ENCODE measurements at regions not wholly inside any gene's neighbourhood (a gene's known extent, or its start where the extent isn't known, plus 50 kb on each side); places are given as distances from the start of the nearest gene placed in this dataset.

DNA sequence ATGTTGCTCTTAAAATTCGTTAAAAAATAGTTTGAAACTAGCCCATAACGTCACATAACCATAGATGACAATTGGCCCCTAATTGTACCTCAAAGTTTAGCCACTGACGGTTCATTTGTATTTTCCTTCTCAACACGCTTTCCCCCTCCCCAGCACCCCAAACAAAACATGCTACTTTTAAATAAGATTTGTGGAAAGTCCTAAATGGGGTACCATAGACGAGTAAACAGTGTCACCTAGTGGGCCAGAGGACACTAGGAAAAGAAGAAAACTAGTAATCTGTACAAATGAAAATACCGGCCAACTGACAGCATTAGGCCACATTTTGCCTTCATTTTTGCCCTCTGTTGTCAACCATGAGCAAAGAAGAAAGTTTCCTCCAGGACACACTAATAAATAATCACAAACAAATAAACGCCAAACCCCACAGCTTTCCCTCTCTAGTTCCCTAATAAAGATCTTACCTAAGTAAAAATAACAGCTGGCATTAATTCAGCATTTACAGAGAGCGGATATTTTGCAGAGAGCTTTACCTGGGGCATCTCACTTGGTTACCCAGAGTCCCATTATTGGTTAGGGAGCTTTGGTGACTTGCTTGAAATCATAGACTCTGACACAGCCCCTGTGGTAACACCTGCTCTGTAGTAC lies 175.1 kb upstream of the ATP11B start:
- TF ChIP-seq, protein P1, sequence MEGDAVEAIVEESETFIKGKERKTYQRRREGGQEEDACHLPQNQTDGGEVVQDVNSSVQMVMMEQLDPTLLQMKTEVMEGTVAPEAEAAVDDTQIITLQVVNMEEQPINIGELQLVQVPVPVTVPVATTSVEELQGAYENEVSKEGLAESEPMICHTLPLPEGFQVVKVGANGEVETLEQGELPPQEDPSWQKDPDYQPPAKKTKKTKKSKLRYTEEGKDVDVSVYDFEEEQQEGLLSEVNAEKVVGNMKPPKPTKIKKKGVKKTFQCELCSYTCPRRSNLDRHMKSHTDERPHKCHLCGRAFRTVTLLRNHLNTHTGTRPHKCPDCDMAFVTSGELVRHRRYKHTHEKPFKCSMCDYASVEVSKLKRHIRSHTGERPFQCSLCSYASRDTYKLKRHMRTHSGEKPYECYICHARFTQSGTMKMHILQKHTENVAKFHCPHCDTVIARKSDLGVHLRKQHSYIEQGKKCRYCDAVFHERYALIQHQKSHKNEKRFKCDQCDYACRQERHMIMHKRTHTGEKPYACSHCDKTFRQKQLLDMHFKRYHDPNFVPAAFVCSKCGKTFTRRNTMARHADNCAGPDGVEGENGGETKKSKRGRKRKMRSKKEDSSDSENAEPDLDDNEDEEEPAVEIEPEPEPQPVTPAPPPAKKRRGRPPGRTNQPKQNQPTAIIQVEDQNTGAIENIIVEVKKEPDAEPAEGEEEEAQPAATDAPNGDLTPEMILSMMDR (conservative IDR thresholded peaks at IDR 0.05): peak; percentile 89
- TF ChIP-seq ZFX (IDR thresholded peaks at IDR 0.05): no peak
- H3K27ac ChIP-seq: no peak overlapping the region

GRCh38 chr3:182618981-182619591 lies 174.2 kb upstream of the ATP11B start:
- no peak overlapping the region for H3K27ac ChIP-seq
- TF ChIP-seq ZFX (IDR thresholded peaks at IDR 0.05): no peak
- TF ChIP-seq, protein P1 (conservative IDR thresholded peaks at IDR 0.05): no peak

DNA sequence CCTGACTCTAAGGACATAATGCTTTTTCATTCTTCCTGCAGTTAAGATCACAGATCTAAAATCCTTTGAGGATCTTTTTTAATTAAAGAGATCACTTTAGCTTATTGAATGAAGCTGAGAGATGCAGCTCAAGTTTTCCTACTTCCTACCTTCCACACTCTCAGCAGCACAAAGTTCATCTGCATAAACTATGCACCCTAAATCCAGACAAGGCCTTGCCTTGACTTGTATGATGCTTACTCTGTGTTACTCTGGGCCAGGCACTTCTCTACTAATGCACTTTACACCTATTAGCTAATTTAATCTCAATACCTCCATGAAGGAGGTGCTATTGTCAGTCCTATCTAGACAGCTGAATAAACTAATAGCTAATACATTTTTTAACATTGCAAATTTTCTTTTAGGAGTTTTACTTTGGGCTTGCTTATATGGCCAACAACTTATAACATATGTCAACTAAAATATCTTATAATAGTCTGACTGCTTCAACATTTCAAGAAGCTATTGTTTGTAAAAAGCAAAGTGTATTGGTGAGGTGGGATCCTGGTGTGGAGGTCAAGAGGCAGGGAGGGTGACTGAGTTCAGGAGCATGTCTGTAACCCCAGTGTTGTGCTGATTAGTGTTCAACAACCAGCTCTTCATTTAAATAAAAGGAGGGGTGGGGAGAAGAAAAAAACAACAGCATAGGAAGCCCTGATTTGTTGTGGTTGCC lies 172.4 kb upstream of the ATP11B start:
- TF ChIP-seq ZFX (IDR thresholded peaks at IDR 0.05): no peak
- TF ChIP-seq, protein P1 (conservative IDR thresholded peaks at IDR 0.05): no peak

DNA sequence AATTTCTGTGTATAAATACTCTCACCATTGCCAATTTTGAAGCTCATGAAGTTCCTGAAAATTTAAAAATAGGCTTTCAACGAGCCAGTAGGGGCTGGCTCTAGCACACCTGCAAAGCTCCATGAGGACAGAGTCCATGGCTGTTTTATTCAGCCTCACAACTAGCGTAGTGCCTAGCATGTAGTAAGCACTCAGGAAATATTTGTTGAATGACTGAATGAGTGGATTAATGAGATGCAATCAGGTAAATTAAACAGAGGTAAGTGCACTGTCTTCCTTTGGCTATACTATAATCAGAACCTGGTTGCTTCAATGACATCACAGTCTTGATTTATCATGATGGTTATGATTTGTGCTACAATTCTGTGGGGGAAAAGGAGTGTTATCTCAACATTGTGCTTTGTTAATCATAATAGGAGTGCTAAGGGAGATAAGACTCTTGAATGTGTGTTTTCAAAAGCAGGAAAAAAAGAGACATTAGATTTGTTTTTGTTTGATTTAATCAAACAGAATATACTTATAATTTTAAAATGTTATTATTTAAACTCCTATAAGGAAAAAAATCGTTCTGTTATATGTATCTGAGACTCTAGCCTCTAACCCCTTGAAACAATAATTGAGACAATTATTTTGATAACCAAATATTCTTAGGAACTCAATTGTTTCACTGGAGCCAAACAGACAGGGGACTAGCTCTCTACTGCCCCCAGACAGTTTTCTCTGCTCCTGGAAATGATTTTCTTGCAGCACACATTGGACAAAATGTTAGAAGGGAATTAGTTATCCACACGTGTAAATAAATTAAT lies 171.7 kb upstream of the ATP11B start:
- TF ChIP-seq ZFX (IDR thresholded peaks at IDR 0.05): no peak
- TF ChIP-seq, protein P1 (conservative IDR thresholded peaks at IDR 0.05): peak; percentile 80
- no peak overlapping the region for H3K27ac ChIP-seq

More for the DNA sequence above, 172.4 kb upstream of the ATP11B start:
- H3K27ac ChIP-seq: no peak overlapping the region

DNA sequence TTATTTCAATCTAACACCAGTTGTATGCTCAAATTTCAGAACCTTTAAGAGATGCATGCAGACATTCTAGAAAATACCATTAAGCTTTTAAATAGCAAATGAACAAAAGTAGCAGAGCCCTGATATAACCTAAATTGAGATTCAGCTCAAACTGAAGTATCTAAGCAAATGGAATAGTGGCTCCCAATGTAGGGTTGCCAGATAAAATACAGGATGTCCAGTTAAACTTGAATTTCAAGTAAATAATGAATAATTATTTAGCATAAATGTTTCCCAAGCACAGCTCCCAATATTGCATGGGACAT lies 171.1 kb upstream of the ATP11B start:
- no peak overlapping the region for H3K27ac ChIP-seq
- TF ChIP-seq, protein P1 (conservative IDR thresholded peaks at IDR 0.05): peak; percentile 57
- TF ChIP-seq ZFX (IDR thresholded peaks at IDR 0.05): no peak

- no peak for TF ChIP-seq ZFX (IDR thresholded peaks at IDR 0.05)
- TF ChIP-seq, protein P1 (conservative IDR thresholded peaks at IDR 0.05): no peak
- H3K27ac ChIP-seq: no peak overlapping the region; the same call in 1 of the 2 replicates
Observed at GRCh38 chr3:182626484-182627467, 166.5 kb upstream of the ATP11B start.

All from C4-2B (cell line).